ACC112 (cell line): ENCODE measurements at regions not wholly inside any gene's neighbourhood (a gene's known extent, or its start where the extent isn't known, plus 50 kb on each side); places are given as distances from the start of the nearest gene placed in this dataset.

Experiments
- H2AFZ ChIP-seq: fragments of 200-600 bp; sonication (generic); one replicate; pipeline ENCODE4 v1.6.0; 2017; ENCODE audit warnings: antibody characterized with exemption, low read length; ENCODE audit not compliant: unreplicated experiment
- H3K27ac ChIP-seq: fragments of 200-600 bp; sonication (generic); 2 replicates; pipeline ENCODE4 v1.5.1; 2014; ENCODE audit warnings: low read depth, mild to moderate bottlenecking, antibody characterized with exemption, low read length, moderate library complexity
- H3K27me3 ChIP-seq: fragments of 200-600 bp; sonication (generic); 2 replicates; pipeline ENCODE4 v1.6.1; 2014; ENCODE audit warnings: mild to moderate bottlenecking, antibody characterized with exemption, low read length, moderate library complexity, mixed read lengths; ENCODE audit not compliant: insufficient read depth
- H3K36me3 ChIP-seq: fragments of 200-600 bp; sonication (generic); 2 replicates; pipeline ENCODE4 v1.6.1; 2016; ENCODE audit warnings: mild to moderate bottlenecking, antibody characterized with exemption, low read length, moderate library complexity, mixed read lengths; ENCODE audit not compliant: insufficient read depth
- H3K4me1 ChIP-seq: fragments of 200-600 bp; sonication (generic); one replicate; pipeline ENCODE4 v1.6.1; 2016; ENCODE audit warnings: low read length, mixed read lengths; ENCODE audit not compliant: insufficient read depth, unreplicated experiment, control insufficient read depth
- H3K4me3 ChIP-seq: fragments of 200-600 bp; sonication (generic); 2 replicates; pipeline ENCODE4 v1.5.1; 2014; ENCODE audit warnings: mild to moderate bottlenecking, low read depth, low read length
- H3K79me2 ChIP-seq: fragments of 200-600 bp; sonication (generic); one replicate; pipeline ENCODE4 v1.6.0; 2016; ENCODE audit warnings: low read length; ENCODE audit not compliant: control insufficient read depth, unreplicated experiment, insufficient read depth

DNA sequence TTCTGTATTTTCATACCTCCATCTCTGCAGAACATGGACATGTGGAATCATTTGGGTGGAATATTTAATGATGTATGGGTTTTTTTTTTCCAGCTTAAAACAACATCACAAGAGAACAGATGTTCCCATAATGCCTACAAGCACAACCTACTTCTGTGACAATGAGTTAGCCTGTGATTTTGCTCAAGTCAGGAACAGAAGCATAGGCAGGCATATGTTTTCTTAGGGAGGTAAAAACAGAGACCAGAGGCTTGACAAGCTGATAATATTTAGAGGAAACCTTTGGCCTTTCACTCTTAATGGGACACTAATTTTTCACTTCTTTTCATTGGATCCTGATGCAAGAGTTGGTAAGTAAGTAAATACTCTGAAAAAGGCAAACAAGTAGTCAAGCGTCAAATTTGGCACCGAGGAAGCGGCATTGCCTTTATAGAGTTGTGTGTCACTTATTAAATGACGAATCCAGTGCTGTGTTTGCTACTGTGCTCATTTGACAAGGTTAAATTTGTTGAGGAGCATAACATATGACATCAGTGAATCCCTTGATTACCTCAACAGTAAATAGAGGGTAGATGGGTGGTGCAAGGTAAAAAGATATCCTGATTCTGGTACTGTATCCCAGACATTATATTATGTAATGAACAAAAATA is 66.7 kb upstream of the RBMS3 start:
- Histone ChIP-seq H3K79me2 (no peaks in the 10 kb centered on the region), H3K4me1 (no peaks in the 10 kb centered on the region), H3K36me3 (no peaks in the 10 kb centered on the region), H3K4me3 (no peak overlapping the region), H3K27ac (no peak overlapping the region), H3K27me3 (no peaks in the 10 kb centered on the region), H2AFZ (no peak overlapping the region)

DNA sequence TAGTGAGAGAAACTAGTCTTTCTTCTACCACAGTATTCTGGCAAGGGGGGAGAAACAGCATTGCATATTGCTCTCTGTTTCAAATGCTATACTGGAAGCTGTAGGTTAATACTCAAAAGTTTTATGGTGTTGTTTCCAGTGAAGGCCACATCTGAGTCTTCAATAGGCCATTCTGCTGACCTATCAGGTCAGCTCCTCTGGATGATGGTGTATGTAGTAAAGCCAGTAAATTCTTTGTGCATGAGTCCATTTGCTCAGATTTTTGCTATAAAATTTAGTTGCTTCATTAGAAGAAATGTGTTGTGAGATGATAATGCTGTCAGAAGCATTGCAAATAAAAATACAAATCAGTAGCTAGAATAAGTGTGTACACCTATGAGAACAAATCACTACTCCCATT is 64.9 kb upstream of the RBMS3 start:
- H3K27me3 ChIP-seq = no peaks in the 10 kb centered on the region
- H3K27ac ChIP-seq = no peak overlapping the region
- H3K79me2 ChIP-seq = no peaks in the 10 kb centered on the region
- H3K4me1 ChIP-seq = no peaks in the 10 kb centered on the region
- H3K36me3 ChIP-seq = no peaks in the 10 kb centered on the region
- H2AFZ ChIP-seq = no peak overlapping the region
- H3K4me3 ChIP-seq = no peak overlapping the region

GRCh38 chr3:29226706-29227105 is 54.2 kb upstream of the RBMS3 start:
- no peaks in the 10 kb centered on the region for H3K4me1 ChIP-seq
- H3K27ac ChIP-seq = no peak overlapping the region
- no peaks in the 10 kb centered on the region for H3K36me3 ChIP-seq
- H2AFZ ChIP-seq = peak overlapping the region; percentile 3
- H3K79me2 ChIP-seq = no peaks in the 10 kb centered on the region
- no peak overlapping the region for H3K4me3 ChIP-seq
- H3K27me3 ChIP-seq = no peaks in the 10 kb centered on the region

DNA sequence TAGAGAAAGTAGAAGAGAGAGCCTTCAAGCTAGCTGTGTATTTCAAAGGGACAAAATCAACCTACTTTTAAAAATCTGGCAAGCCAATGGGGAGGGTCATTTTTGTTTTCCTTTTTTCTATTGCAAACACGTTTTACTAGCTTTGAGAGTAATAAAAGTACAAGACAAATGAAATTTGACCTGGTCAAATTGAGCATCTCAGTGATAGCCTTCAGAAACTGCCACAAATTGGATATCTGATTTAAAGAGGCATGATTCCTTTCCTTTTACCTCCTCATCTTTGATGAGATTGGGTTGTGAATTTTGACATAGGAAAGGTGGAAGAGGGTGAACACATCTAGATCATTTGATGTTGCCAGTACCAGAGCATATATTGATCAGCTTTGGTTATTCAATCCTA is 53.6 kb upstream of the RBMS3 start:
- Histone ChIP-seq H3K27ac (no peak overlapping the region), H3K27me3 (no peaks in the 10 kb centered on the region), H3K36me3 (no peaks in the 10 kb centered on the region), H3K79me2 (no peaks in the 10 kb centered on the region), H2AFZ (peak overlapping the region; percentile 3), H3K4me3 (no peak overlapping the region), H3K4me1 (no peaks in the 10 kb centered on the region)
